Lower leg skin (tissue), 3 donors: ENCODE measurements at regions not wholly inside any gene's neighbourhood (a gene's known extent, or its start where the extent isn't known, plus 50 kb on each side); places are given as distances from the start of the nearest gene placed in this dataset.

Experiments used
- CTCF ChIP-seq, 3 donors: fragments of 450-650 bp; IDR thresholded peaks; one replicate each; pipeline ENCODE4 v1.5.1; 2016; ENCODE audit warnings: antibody characterized with exemption in 3 of 3, mild to moderate bottlenecking in 3 of 3, moderate library complexity in 2 of 3
- POLR2A ChIP-seq, 2 donors: fragments of 450-650 bp; IDR thresholded peaks; one replicate each; pipeline ENCODE4 v1.6.1; 2016 to 2017; ENCODE audit warnings: antibody characterized with exemption in 2 of 2, mild to moderate bottlenecking in 1 of 2, moderate library complexity in 1 of 2

- TF ChIP-seq CTCF (IDR thresholded peaks at IDR 0.05): no peak
- no peak for TF ChIP-seq POLR2A (IDR thresholded peaks at IDR 0.05)
These were observed 306.3 kb downstream of the FZD1 start for GRCh38 chr7:91570560-91570959.
